OCI-LY7 (cell line): ENCODE measurements at regions not wholly inside any gene's neighbourhood (a gene's known extent, or its start where the extent isn't known, plus 50 kb on each side); places are given as distances from the start of the nearest gene placed in this dataset.

ENCODE experiments used
- BruUV-seq: library from RNA; stranded (reverse); fragments of 400-500 nt; replicated peaks from 2 replicates; lab custom pipeline; 2021; lab: Mats Ljungman, UMichigan
- CTCF ChIA-PET: fragments of 300-600 bp; sonication (Branson Sonifier 250); formaldehyde crosslinking; loops from one replicate; lab custom pipeline; 2022; ENCODE audit warnings: antibody characterized with exemption; ENCODE audit not compliant: unreplicated experiment; lab: Charles Lee
- POLR2A ChIA-PET: fragments of 300-600 bp; sonication (Branson Sonifier 250); formaldehyde crosslinking; loops from one replicate; lab custom pipeline; 2022; ENCODE audit warnings: antibody characterized with exemption; lab: Charles Lee
- DNase-seq: peaks from one replicate; pipeline ENCODE4 v3.0.0-alpha.2; 2015; ENCODE audit warnings: low spot score
- H2AFZ ChIP-seq: fragments of 200-600 bp; sonication (generic), shearing (Covaris generic); 2 replicates; pipeline ENCODE4 v1.6.1; 2014; ENCODE audit warnings: mild to moderate bottlenecking, antibody characterized with exemption, low read length, moderate library complexity
- H3K27ac ChIP-seq: fragments of 200-600 bp; sonication (generic); 2 replicates; pipeline ENCODE4 v1.5.1; 2014; ENCODE audit warnings: mixed run types, low read depth, mild to moderate bottlenecking, moderate library complexity, low read length, inconsistent platforms; ENCODE audit not compliant: poor library complexity, severe bottlenecking
- H3K36me3 ChIP-seq: fragments of 200-600 bp; sonication (generic); 2 replicates; pipeline ENCODE4 v1.6.1; 2014; ENCODE audit warnings: mild to moderate bottlenecking, antibody characterized with exemption, low read length, moderate library complexity, mixed read lengths; ENCODE audit not compliant: insufficient read depth
- H3K4me1 ChIP-seq: fragments of 200-600 bp; sonication (generic); 2 replicates; pipeline ENCODE4 v1.5.1; 2014; ENCODE audit warnings: mild to moderate bottlenecking, low read length; ENCODE audit not compliant: insufficient read depth, poor library complexity, severe bottlenecking
- H3K4me2 ChIP-seq: fragments of 200-600 bp; sonication (generic); 2 replicates; pipeline ENCODE4 v1.6.1; 2014; ENCODE audit warnings: mild to moderate bottlenecking, low read length
- H3K4me3 ChIP-seq: fragments of 200-600 bp; sonication (generic); 2 replicates; pipeline ENCODE4 v1.5.1; 2014; ENCODE audit warnings: mild to moderate bottlenecking, low read depth, low read length; ENCODE audit not compliant: poor library complexity, severe bottlenecking
- H3K79me2 ChIP-seq: fragments of 200-600 bp; sonication (generic); 2 replicates; pipeline ENCODE4 v1.6.1; 2016; ENCODE audit warnings: low read depth, mild to moderate bottlenecking, low read length, moderate library complexity, mixed read lengths; ENCODE audit not compliant: insufficient read depth
- H3K9me2 ChIP-seq: fragments of 200-600 bp; sonication (generic); 2 replicates; pipeline ENCODE4 v1.6.1; 2016; ENCODE audit warnings: mild to moderate bottlenecking, low read length, mixed read lengths; ENCODE audit not compliant: insufficient read depth
- H3K9me3 ChIP-seq: fragments of 200-600 bp; sonication (generic); 2 replicates; pipeline ENCODE4 v1.6.1; 2014; ENCODE audit warnings: mild to moderate bottlenecking, mixed run types, low read length, mixed read lengths
- H4K20me1 ChIP-seq: fragments of 200-600 bp; sonication (generic); 2 replicates; pipeline ENCODE4 v1.6.1; 2014; ENCODE audit warnings: mild to moderate bottlenecking, antibody characterized with exemption, low read length, moderate library complexity, mixed read lengths; ENCODE audit not compliant: insufficient read depth
- CTCF ChIP-seq: fragments of 200-600 bp; sonication (generic); conservative IDR thresholded peaks from 2 replicates; pipeline ENCODE4 v1.5.1; 2014; ENCODE audit warnings: mild to moderate bottlenecking, antibody characterized with exemption, low read length, moderate library complexity, mixed read lengths
- EZH2phosphoT487 ChIP-seq: fragments of 200-600 bp; sonication (generic); IDR thresholded peaks from 2 replicates; pipeline ENCODE4 v1.6.1; 2018; ENCODE audit warnings: low read depth, borderline replicate concordance, mild to moderate bottlenecking, mixed run types, antibody characterized with exemption, low read length, moderate library complexity, mixed read lengths
- intact Hi-C: fragments of 100-400 bp; cut with micrococcal nuclease; formaldehyde crosslinking; loops from one replicate; pipeline ENCODE4 v1.10.0; 2022; ENCODE audit not compliant: unreplicated experiment

GRCh38 chr10:3333426-3333825 is 160.8 kb upstream of the PITRM1 start:
- no peak overlapping the region for H3K27ac ChIP-seq
- no peak for DNase-seq
- CTCF ChIA-PET, result interaction anchor here (0.6 kb wide), 1 partner anchor 72 kb away, joined by 3 read pairs; no protein-coding TSS in a partner anchor
- H2AFZ ChIP-seq, result no peak overlapping the region
- no peaks in the 10 kb centered on the region for H3K79me2 ChIP-seq
- no peaks in the 10 kb centered on the region for H4K20me1 ChIP-seq
- intact Hi-C loops, result no loop called here
- no peaks in the 10 kb centered on the region for H3K9me3 ChIP-seq
- no peak overlapping the region for H3K4me2 ChIP-seq
- H3K36me3 ChIP-seq, result no peaks in the 10 kb centered on the region
- no TSS peak for BruUV-seq
- no peaks in the 10 kb centered on the region for H3K4me1 ChIP-seq
- no peaks in the 10 kb centered on the region for H3K9me2 ChIP-seq
- POLR2A ChIA-PET, result no interaction called here
- no peak overlapping the region for H3K4me3 ChIP-seq
- TF ChIP-seq EZH2phosphoT487, result no peak
- TF ChIP-seq CTCF, result no peak

GRCh38 chr10:3331690-3332230 is 159.2 kb upstream of the PITRM1 start:
- Histone ChIP-seq H3K4me1 (no peaks in the 10 kb centered on the region), H3K4me2 (no peak overlapping the region), H4K20me1 (no peaks in the 10 kb centered on the region), H3K4me3 (no peak overlapping the region), H3K27ac (no peak overlapping the region), H3K9me3 (no peaks in the 10 kb centered on the region), H3K9me2 (no peaks in the 10 kb centered on the region), H2AFZ (no peak overlapping the region), H3K79me2 (no peaks in the 10 kb centered on the region), H3K36me3 (no peaks in the 10 kb centered on the region)
- no TSS peak for BruUV-seq
- no peak for DNase-seq
- CTCF ChIA-PET, result no interaction called here
- TF ChIP-seq CTCF, result no peak
- no peak for TF ChIP-seq EZH2phosphoT487
- POLR2A ChIA-PET, result interaction anchor here (0.6 kb wide), 1 partner anchor 19 kb away, joined by 3 read pairs; no protein-coding TSS in a partner anchor
- intact Hi-C loops, result no loop called here

- Histone ChIP-seq H3K4me1 (no peaks in the 10 kb centered on the region), H3K9me3 (no peaks in the 10 kb centered on the region), H3K27ac (no peak overlapping the region), H2AFZ (no peak overlapping the region), H3K4me3 (no peak overlapping the region), H4K20me1 (no peaks in the 10 kb centered on the region), H3K9me2 (no peaks in the 10 kb centered on the region), H3K79me2 (no peaks in the 10 kb centered on the region), H3K4me2 (no peak overlapping the region), H3K36me3 (no peaks in the 10 kb centered on the region)
- DNase-seq, result no peak
- ChIA-PET POLR2A (no interaction called here), CTCF (no interaction called here)
- BruUV-seq, result no TSS peak
- no peak for TF ChIP-seq CTCF
- no peak for TF ChIP-seq EZH2phosphoT487
- intact Hi-C loops, result no loop called here
These were observed 158.6 kb upstream of the PITRM1 start for GRCh38 chr10:3331187-3331586.
